ENCODE measurements at regions not wholly inside any gene's neighbourhood (a gene's known extent, or its start where the extent isn't known, plus 50 kb on each side); places are given as distances from the start of the nearest gene placed in this dataset.
"Not testable (repeated sequence)": the region's sequence is repeated elsewhere in the genome, so short reads cannot be mapped to it uniquely, and the experiment has no call there.

DNA sequence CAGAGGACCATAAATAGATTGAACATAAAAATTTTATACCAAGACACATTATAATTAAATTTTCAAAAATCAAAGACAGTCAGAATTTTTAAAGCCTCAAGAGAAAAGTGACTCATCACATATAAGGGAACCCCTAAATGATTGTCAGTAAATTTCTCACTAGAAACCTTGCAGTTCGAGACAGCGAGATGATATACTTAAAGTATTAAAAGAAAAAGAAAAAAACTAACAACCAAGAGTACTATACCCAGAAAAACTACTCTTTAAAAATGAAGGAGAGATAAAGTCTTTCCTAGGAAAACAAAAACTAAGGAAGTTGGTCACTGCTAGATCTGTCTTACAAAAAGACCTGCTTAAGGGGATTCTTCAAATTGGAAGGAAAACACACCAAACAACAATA is 251.4 kb upstream of the MSX2 start:
- Histone ChIP-seq H3K27ac (ENCODE audit: low read depth, low read length) (no peak overlapping the region), H3K4me2 (ENCODE audit: low read length) (no peak overlapping the region), H3K56ac (ENCODE audit: low read length) (no peak overlapping the region), H3K27me3 (ENCODE audit: insufficient read depth, low read length, poor library complexity) (no peaks in the 10 kb centered on the region), H3K36me3 (ENCODE audit: control insufficient read depth, insufficient read depth, low read length) (no peaks in the 10 kb centered on the region), H3K23ac (ENCODE audit: low read length) (no peak overlapping the region), H3K4me1 (ENCODE audit: control insufficient read depth, low read depth, low read length) (no peaks in the 10 kb centered on the region), H3K9ac (ENCODE audit: low read length) (no peak overlapping the region), H3K18ac (ENCODE audit: low read length) (no peak overlapping the region), H2BK5ac (ENCODE audit: low read length) (no peak overlapping the region), H3K79me1 (ENCODE audit: low read length) (no peaks in the 10 kb centered on the region), H2AK5ac (ENCODE audit: low read length) (no peak overlapping the region), H3K4ac (ENCODE audit: low read depth, low read length) (no peak overlapping the region), H3K4me3 (ENCODE audit: low read length) (no peak overlapping the region), H2BK15ac (replicated peaks; ENCODE audit: low read depth) (no peak overlapping the region), H4K8ac (ENCODE audit: low read depth, low read length) (no peak overlapping the region), H3K79me2 (ENCODE audit: control insufficient read depth, insufficient read depth, low read length) (no peaks in the 10 kb centered on the region), H4K5ac (ENCODE audit: low read length) (no peak overlapping the region), H2BK120ac (ENCODE audit: low read depth, low read length) (no peak overlapping the region)
- WGBS (ENCODE audit: extremely low coverage, insufficient coverage, low lambda C conversion rate): no CpG with 5 or more reads among the region's 2 CpGs
- DNase-seq: no peak

DNA sequence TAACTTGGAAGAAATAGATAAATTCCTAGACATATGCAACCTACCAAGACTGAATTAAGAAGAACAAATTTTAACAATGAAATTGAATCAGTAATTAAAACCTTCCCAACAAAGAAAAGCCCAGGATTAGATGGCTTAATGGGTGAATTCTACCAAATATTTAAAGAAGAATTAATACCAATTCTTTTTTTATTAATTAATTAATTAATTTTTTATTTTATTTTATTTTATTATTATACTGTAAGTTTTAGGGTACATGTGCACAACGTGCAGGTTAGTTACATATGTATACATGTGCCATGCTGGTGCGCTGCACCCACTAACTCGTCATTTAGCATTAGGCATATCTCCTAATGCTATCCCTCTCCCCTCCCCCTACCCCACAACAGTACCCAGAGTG is 248.4 kb upstream of the MSX2 start:
- not testable (repeated sequence) for H4K5ac ChIP-seq (ENCODE audit: low read length); H3K18ac ChIP-seq (ENCODE audit: low read length); H3K27ac ChIP-seq (ENCODE audit: low read depth, low read length); H2AK5ac ChIP-seq (ENCODE audit: low read length); H3K79me2 ChIP-seq (ENCODE audit: control insufficient read depth, insufficient read depth, low read length); H2BK5ac ChIP-seq (ENCODE audit: low read length); H3K23ac ChIP-seq (ENCODE audit: low read length); H3K4me1 ChIP-seq (ENCODE audit: control insufficient read depth, low read depth, low read length); H3K27me3 ChIP-seq (ENCODE audit: insufficient read depth, low read length, poor library complexity); H3K4ac ChIP-seq (ENCODE audit: low read depth, low read length); H3K79me1 ChIP-seq (ENCODE audit: low read length); H3K4me3 ChIP-seq (ENCODE audit: low read length); H2BK15ac ChIP-seq (replicated peaks; ENCODE audit: low read depth); H3K56ac ChIP-seq (ENCODE audit: low read length); H4K8ac ChIP-seq (ENCODE audit: low read depth, low read length); H3K4me2 ChIP-seq (ENCODE audit: low read length); H2BK120ac ChIP-seq (ENCODE audit: low read depth, low read length); DNase-seq; H3K9ac ChIP-seq (ENCODE audit: low read length); H3K36me3 ChIP-seq (ENCODE audit: control insufficient read depth, insufficient read depth, low read length)
- WGBS (ENCODE audit: extremely low coverage, insufficient coverage, low lambda C conversion rate): no CpG with 5 or more reads among the region's 3 CpGs

DNA sequence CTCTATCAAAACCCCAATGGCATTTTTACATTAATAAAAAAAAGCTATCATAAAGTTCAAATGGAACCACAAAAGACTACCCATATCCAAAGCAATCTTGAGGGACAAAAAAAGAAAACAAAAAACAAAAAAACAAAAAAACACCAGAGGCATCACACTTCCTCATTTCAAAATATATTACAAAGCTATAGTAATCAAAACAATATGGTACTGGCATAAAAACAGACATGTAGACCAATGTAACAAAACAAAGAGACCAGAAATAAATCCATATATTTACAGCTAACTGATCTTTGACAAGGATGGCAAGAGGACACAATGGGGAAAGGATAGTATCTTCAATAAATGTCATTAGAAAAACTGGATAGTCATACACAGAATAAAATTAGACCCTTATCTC is 245.1 kb upstream of the MSX2 start:
- Histone ChIP-seq H3K23ac (ENCODE audit: low read length) (no peak overlapping the region), H3K56ac (ENCODE audit: low read length) (no peak overlapping the region), H4K5ac (ENCODE audit: low read length) (no peak overlapping the region), H3K27me3 (ENCODE audit: insufficient read depth, low read length, poor library complexity) (no peaks in the 10 kb centered on the region), H4K8ac (ENCODE audit: low read depth, low read length) (no peak overlapping the region), H3K4me3 (ENCODE audit: low read length) (no peak overlapping the region), H3K18ac (ENCODE audit: low read length) (no peak overlapping the region), H3K79me2 (ENCODE audit: control insufficient read depth, insufficient read depth, low read length) (no peaks in the 10 kb centered on the region), H2BK15ac (replicated peaks; ENCODE audit: low read depth) (no peak overlapping the region), H3K27ac (ENCODE audit: low read depth, low read length) (no peak overlapping the region), H3K4me1 (ENCODE audit: control insufficient read depth, low read depth, low read length) (no peaks in the 10 kb centered on the region), H3K4ac (ENCODE audit: low read depth, low read length) (no peak overlapping the region), H3K79me1 (ENCODE audit: low read length) (no peaks in the 10 kb centered on the region), H3K4me2 (ENCODE audit: low read length) (no peak overlapping the region), H2BK5ac (ENCODE audit: low read length) (no peak overlapping the region), H3K36me3 (ENCODE audit: control insufficient read depth, insufficient read depth, low read length) (no peaks in the 10 kb centered on the region), H2BK120ac (ENCODE audit: low read depth, low read length) (no peak overlapping the region), H2AK5ac (ENCODE audit: low read length) (no peak overlapping the region), H3K9ac (ENCODE audit: low read length) (no peak overlapping the region)
- DNase-seq: no peak

DNA sequence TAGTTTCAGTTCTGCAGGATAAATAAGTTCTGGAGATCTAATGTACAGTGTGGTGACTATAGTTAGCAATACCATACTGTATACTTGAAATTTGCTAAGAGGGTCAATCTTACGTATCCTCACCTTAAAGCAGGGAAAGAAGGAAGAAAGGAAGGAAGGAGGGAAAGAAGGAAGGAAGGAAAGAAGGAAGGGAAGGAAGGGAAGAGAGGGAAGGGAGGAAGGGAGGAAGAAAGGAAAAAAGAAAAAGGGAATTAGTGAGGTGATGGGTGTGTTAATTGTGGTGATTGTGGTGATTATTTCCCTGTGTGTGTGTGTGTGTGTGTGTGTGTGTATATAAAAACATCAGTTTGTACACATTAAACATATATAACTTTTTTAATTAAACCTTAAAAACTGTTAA is 242.6 kb upstream of the MSX2 start:
- no peak overlapping the region for H3K23ac ChIP-seq (ENCODE audit: low read length)
- H3K4me1 ChIP-seq (ENCODE audit: control insufficient read depth, low read depth, low read length): no peaks in the 10 kb centered on the region
- H3K4me3 ChIP-seq (ENCODE audit: low read length): no peak overlapping the region
- no peak overlapping the region for H3K56ac ChIP-seq (ENCODE audit: low read length)
- no peaks in the 10 kb centered on the region for H3K79me1 ChIP-seq (ENCODE audit: low read length)
- H3K9ac ChIP-seq (ENCODE audit: low read length): no peak overlapping the region
- H2AK5ac ChIP-seq (ENCODE audit: low read length): no peak overlapping the region
- no CpG with 5 or more reads among the region's 1 CpG for WGBS (ENCODE audit: extremely low coverage, insufficient coverage, low lambda C conversion rate)
- DNase-seq: no peak
- H3K79me2 ChIP-seq (ENCODE audit: control insufficient read depth, insufficient read depth, low read length): no peaks in the 10 kb centered on the region
- no peak overlapping the region for H4K5ac ChIP-seq (ENCODE audit: low read length)
- no peak overlapping the region for H3K4ac ChIP-seq (ENCODE audit: low read depth, low read length)
- H3K18ac ChIP-seq (ENCODE audit: low read length): no peak overlapping the region
- H4K8ac ChIP-seq (ENCODE audit: low read depth, low read length): no peak overlapping the region
- no peak overlapping the region for H2BK15ac ChIP-seq (replicated peaks; ENCODE audit: low read depth)
- H2BK5ac ChIP-seq (ENCODE audit: low read length): no peak overlapping the region
- no peaks in the 10 kb centered on the region for H3K36me3 ChIP-seq (ENCODE audit: control insufficient read depth, insufficient read depth, low read length)
- no peak overlapping the region for H3K27ac ChIP-seq (ENCODE audit: low read depth, low read length)
- no peaks in the 10 kb centered on the region for H3K27me3 ChIP-seq (ENCODE audit: insufficient read depth, low read length, poor library complexity)
- H3K4me2 ChIP-seq (ENCODE audit: low read length): no peak overlapping the region
- H2BK120ac ChIP-seq (ENCODE audit: low read depth, low read length): no peak overlapping the region

DNA sequence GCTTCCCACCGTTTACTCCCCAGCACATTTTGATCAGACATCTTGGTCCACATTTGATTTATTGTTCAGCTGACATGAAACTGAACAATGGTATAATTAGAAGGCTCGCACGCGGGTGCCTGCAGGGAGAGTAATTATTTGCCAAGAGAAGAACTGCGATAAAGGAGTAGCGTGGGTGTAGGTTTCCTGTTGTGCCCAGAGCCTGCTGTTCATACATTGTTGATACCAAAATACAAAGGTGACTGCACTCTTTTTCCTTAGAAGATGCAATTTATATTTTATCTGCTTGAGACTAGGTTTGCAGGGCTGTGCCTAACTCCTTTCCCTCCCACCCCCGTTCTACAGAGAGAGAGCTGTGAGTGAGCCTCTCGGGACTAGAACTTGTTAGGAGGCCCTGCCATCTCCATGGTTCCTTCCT is 241.8 kb upstream of the MSX2 start:
- Histone ChIP-seq H3K4me2 (ENCODE audit: low read length) (no peak overlapping the region), H3K9ac (ENCODE audit: low read length) (no peak overlapping the region), H3K56ac (ENCODE audit: low read length) (no peak overlapping the region), H4K5ac (ENCODE audit: low read length) (no peak overlapping the region), H3K27me3 (ENCODE audit: insufficient read depth, low read length, poor library complexity) (no peaks in the 10 kb centered on the region), H3K18ac (ENCODE audit: low read length) (no peak overlapping the region), H3K79me2 (ENCODE audit: control insufficient read depth, insufficient read depth, low read length) (no peaks in the 10 kb centered on the region), H3K4me3 (ENCODE audit: low read length) (no peak overlapping the region), H3K4ac (ENCODE audit: low read depth, low read length) (no peak overlapping the region), H4K8ac (ENCODE audit: low read depth, low read length) (no peak overlapping the region), H3K4me1 (ENCODE audit: control insufficient read depth, low read depth, low read length) (no peaks in the 10 kb centered on the region), H3K23ac (ENCODE audit: low read length) (no peak overlapping the region), H2BK5ac (ENCODE audit: low read length) (no peak overlapping the region), H2AK5ac (ENCODE audit: low read length) (no peak overlapping the region), H3K36me3 (ENCODE audit: control insufficient read depth, insufficient read depth, low read length) (no peaks in the 10 kb centered on the region), H3K79me1 (ENCODE audit: low read length) (no peaks in the 10 kb centered on the region), H3K27ac (ENCODE audit: low read depth, low read length) (no peak overlapping the region), H2BK120ac (ENCODE audit: low read depth, low read length) (no peak overlapping the region), H2BK15ac (replicated peaks; ENCODE audit: low read depth) (no peak overlapping the region)
- DNase-seq: no peak
- no CpG with 5 or more reads among the region's 8 CpGs for WGBS (ENCODE audit: extremely low coverage, insufficient coverage, low lambda C conversion rate)

DNA sequence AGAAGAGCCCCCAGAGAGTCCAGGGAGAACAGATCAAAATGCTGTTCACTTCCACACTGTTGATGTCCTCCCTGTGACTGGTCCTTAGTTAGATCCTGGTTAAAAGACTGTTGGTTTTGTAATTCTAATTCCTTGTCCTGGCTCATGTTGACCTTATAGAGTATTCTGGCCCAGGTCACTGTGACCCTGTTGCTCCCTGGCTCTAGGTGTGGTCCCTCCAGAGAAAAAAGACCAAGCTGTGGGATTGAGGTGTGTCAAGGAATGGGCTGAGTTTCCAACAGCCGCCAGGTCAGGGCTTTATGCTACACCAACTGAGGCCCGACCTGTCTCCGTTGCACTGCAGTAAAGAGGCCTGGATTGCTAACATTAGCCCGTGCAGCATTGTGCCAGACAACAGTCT is 241.0 kb upstream of the MSX2 start:
- no peak overlapping the region for H4K8ac ChIP-seq (ENCODE audit: low read depth, low read length)
- H2BK15ac ChIP-seq (replicated peaks; ENCODE audit: low read depth): no peak overlapping the region

More for the DNA sequence above, 241.0 kb upstream of the MSX2 start:
- Histone ChIP-seq H4K5ac (ENCODE audit: low read length) (no peak overlapping the region), H3K4me3 (ENCODE audit: low read length) (no peak overlapping the region), H3K23ac (ENCODE audit: low read length) (no peak overlapping the region), H3K56ac (ENCODE audit: low read length) (no peak overlapping the region), H2BK5ac (ENCODE audit: low read length) (no peak overlapping the region), H3K36me3 (ENCODE audit: control insufficient read depth, insufficient read depth, low read length) (no peaks in the 10 kb centered on the region), H3K27ac (ENCODE audit: low read depth, low read length) (no peak overlapping the region), H2BK120ac (ENCODE audit: low read depth, low read length) (no peak overlapping the region), H3K9ac (ENCODE audit: low read length) (no peak overlapping the region), H3K18ac (ENCODE audit: low read length) (no peak overlapping the region), H3K4ac (ENCODE audit: low read depth, low read length) (no peak overlapping the region), H3K79me1 (ENCODE audit: low read length) (no peaks in the 10 kb centered on the region), H3K27me3 (ENCODE audit: insufficient read depth, low read length, poor library complexity) (no peaks in the 10 kb centered on the region), H3K79me2 (ENCODE audit: control insufficient read depth, insufficient read depth, low read length) (no peaks in the 10 kb centered on the region), H3K4me2 (ENCODE audit: low read length) (no peak overlapping the region), H2AK5ac (ENCODE audit: low read length) (no peak overlapping the region), H3K4me1 (ENCODE audit: control insufficient read depth, low read depth, low read length) (no peaks in the 10 kb centered on the region)
- no peak for DNase-seq
- WGBS (ENCODE audit: extremely low coverage, insufficient coverage, low lambda C conversion rate): no CpG with 5 or more reads among the region's 4 CpGs
